ENCODE measurements at regions not wholly inside any gene's neighbourhood (a gene's known extent, or its start where the extent isn't known, plus 50 kb on each side); places are given as distances from the start of the nearest gene placed in this dataset.

- TF ChIP-seq CTCF (IDR thresholded peaks at IDR 0.05; ENCODE audit: low read depth, low read length): no peak
Observed at GRCh38 chr14:34059925-34060650, 109.2 kb upstream of the EGLN3 start.

GRCh38 chr14:34059037-34059924 is 108.4 kb upstream of the EGLN3 start:
- peak overlapping the region; percentile 56 for H3K4me3 ChIP-seq (ENCODE audit: low read depth, low read length)
- TF ChIP-seq CTCF (IDR thresholded peaks at IDR 0.05; ENCODE audit: low read depth, low read length): no peak

More at GRCh38 chr14:34059925-34060650, 109.2 kb upstream of the EGLN3 start:
- peak overlapping the region; percentile 56 for H3K4me3 ChIP-seq (ENCODE audit: low read depth, low read length)

- TF ChIP-seq CTCF (IDR thresholded peaks at IDR 0.05; ENCODE audit: low read depth, low read length): no peak
- no peak overlapping the region for H3K4me3 ChIP-seq (ENCODE audit: low read depth, low read length)
Observed at GRCh38 chr14:34058510-34058909, 107.6 kb upstream of the EGLN3 start.

GRCh38 chr14:34056046-34056445 is 105.2 kb upstream of the EGLN3 start:
- no peak overlapping the region for H3K4me3 ChIP-seq (ENCODE audit: low read depth, low read length)
- TF ChIP-seq CTCF (IDR thresholded peaks at IDR 0.05; ENCODE audit: low read depth, low read length): no peak

GRCh38 chr14:34055157-34055950 is 104.5 kb upstream of the EGLN3 start:
- H3K4me3 ChIP-seq (ENCODE audit: low read depth, low read length): no peak overlapping the region
- TF ChIP-seq CTCF (IDR thresholded peaks at IDR 0.05; ENCODE audit: low read depth, low read length): no peak

- no peak for TF ChIP-seq CTCF (IDR thresholded peaks at IDR 0.05; ENCODE audit: low read depth, low read length)
- no peak overlapping the region for H3K4me3 ChIP-seq (ENCODE audit: low read depth, low read length)
Observed at GRCh38 chr14:34053666-34054065, 102.8 kb upstream of the EGLN3 start.
